ENCODE measurements at regions not wholly inside any gene's neighbourhood (a gene's known extent, or its start where the extent isn't known, plus 50 kb on each side); places are given as distances from the start of the nearest gene placed in this dataset.

DNA sequence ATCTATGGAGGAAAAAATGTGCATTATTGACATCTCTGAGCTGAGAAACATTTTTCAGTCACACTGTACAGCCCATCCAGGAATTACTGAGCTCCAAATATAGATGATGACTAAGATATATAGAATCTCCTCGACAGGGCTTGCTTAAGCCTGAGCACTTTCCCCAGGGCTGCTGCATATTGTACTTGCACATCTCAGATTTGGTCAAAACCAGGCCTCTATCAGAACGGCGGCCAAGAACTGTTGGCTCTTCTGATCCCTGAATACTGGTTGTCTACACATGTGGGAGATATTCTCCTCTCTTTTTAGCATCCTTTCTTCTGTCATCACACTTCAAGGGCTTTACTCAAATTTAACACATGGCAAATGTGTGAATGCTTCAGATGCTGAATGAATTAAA, 201.5 kb upstream of the SLC35G4 start:
- TF ChIP-seq, protein P1, sequence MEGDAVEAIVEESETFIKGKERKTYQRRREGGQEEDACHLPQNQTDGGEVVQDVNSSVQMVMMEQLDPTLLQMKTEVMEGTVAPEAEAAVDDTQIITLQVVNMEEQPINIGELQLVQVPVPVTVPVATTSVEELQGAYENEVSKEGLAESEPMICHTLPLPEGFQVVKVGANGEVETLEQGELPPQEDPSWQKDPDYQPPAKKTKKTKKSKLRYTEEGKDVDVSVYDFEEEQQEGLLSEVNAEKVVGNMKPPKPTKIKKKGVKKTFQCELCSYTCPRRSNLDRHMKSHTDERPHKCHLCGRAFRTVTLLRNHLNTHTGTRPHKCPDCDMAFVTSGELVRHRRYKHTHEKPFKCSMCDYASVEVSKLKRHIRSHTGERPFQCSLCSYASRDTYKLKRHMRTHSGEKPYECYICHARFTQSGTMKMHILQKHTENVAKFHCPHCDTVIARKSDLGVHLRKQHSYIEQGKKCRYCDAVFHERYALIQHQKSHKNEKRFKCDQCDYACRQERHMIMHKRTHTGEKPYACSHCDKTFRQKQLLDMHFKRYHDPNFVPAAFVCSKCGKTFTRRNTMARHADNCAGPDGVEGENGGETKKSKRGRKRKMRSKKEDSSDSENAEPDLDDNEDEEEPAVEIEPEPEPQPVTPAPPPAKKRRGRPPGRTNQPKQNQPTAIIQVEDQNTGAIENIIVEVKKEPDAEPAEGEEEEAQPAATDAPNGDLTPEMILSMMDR (IDR thresholded peaks at IDR 0.05; ENCODE audit: low read depth, low read length), result no peak
- no peak for TF ChIP-seq MYC (IDR thresholded peaks at IDR 0.05; ENCODE audit: low read depth, low read length)
